ENCODE measurements at regions not wholly inside any gene's neighbourhood (a gene's known extent, or its start where the extent isn't known, plus 50 kb on each side); places are given as distances from the start of the nearest gene placed in this dataset.

GRCh38 chr11:129733981-129734380 is 81.7 kb upstream of the TMEM45B start:
- H3K9me3 Mint-ChIP-seq, result no peaks in the 10 kb centered on the region
- no peak overlapping the region for H3K4me3 Mint-ChIP-seq
- ChIA-PET CTCF (no interaction called here), POLR2A (no interaction called here)
- H3K36me3 Mint-ChIP-seq (ENCODE audit: low read depth), result no peaks in the 10 kb centered on the region
- TF ChIP-seq CTCF (IDR thresholded peaks at IDR 0.05), result no peak
- H3K27me3 ChIP-seq (ENCODE audit: control insufficient read depth in 1 of 2, insufficient read depth in 2 of 2, low read length in 2 of 2), result peaks cover 0 to 2% of the 10 kb centered on the region in 2 experiments
- no peak overlapping the region for H3K4me3 ChIP-seq (ENCODE audit: low read length)
- ATAC-seq (ENCODE audit: poor library complexity), result no peak
- no peaks in the 10 kb centered on the region for H3K36me3 ChIP-seq (ENCODE audit: insufficient read depth, low read length)
- no peaks in the 10 kb centered on the region for H3K9me3 ChIP-seq (ENCODE audit: control insufficient read depth in 1 of 2, insufficient read depth in 1 of 2, low read length in 2 of 2)
- H3K4me1 ChIP-seq (ENCODE audit: insufficient read depth, low read length), result no peaks in the 10 kb centered on the region
- no peak for DNase-seq
- H3K27ac Mint-ChIP-seq, result no peak overlapping the region
- peaks cover 16% of the 10 kb centered on the region for H3K27me3 Mint-ChIP-seq
- intact Hi-C loops (cut with DNase I, micrococcal nuclease), result no loop called here
- H3K4me1 Mint-ChIP-seq (ENCODE audit: low read depth), result no peaks in the 10 kb centered on the region
- no peak overlapping the region for H3K27ac ChIP-seq (ENCODE audit: low read depth in 1 of 2, low read length in 2 of 2)

- no peaks in the 10 kb centered on the region for H3K36me3 Mint-ChIP-seq (ENCODE audit: low read depth)
- CTCF ChIA-PET, result no interaction called here
- POLR2A ChIA-PET, result no interaction called here
Observed at GRCh38 chr11:129734654-129735053, 81.0 kb upstream of the TMEM45B start.

DNA sequence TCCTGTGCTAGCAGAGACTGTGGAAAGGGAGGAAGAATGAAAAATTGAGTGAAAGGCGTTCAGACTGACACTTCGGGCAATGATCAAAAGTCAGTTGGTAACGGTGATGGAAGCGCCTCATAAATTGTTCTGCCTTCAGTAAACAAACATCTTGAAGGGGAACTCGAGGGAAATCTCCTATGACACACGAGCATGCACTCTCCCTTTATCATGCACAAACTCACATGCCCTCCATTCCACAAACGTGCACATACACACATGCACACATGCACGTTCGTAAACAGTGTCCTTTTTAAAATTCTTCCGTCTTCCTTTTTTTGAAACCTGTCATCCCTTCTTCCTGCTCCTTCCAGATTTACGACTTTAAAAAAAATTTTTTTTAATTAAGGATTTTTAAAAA is 77.8 kb upstream of the TMEM45B start:
- Histone ChIP-seq H3K9me3 (ENCODE audit: control insufficient read depth in 1 of 2, insufficient read depth in 1 of 2, low read length in 2 of 2) (no peaks in the 10 kb centered on the region), H3K36me3 (ENCODE audit: insufficient read depth, low read length) (no peaks in the 10 kb centered on the region), H3K27me3 (ENCODE audit: control insufficient read depth in 1 of 2, insufficient read depth in 2 of 2, low read length in 2 of 2) (peaks cover 0 to 5% of the 10 kb centered on the region in 2 experiments), H3K4me1 (ENCODE audit: insufficient read depth, low read length) (no peaks in the 10 kb centered on the region), H3K4me3 (ENCODE audit: low read length) (no peak overlapping the region), H3K27ac (ENCODE audit: low read depth in 1 of 2, low read length in 2 of 2) (no peak overlapping the region)
- no peak overlapping the region for H3K4me3 Mint-ChIP-seq
- ATAC-seq (ENCODE audit: poor library complexity), result no peak
- ChIA-PET CTCF (no interaction called here), POLR2A (no interaction called here)
- no peaks in the 10 kb centered on the region for H3K9me3 Mint-ChIP-seq
- no peak for DNase-seq
- TF ChIP-seq CTCF (IDR thresholded peaks at IDR 0.05), result no peak
- intact Hi-C loops (cut with DNase I, micrococcal nuclease), result no loop called here
- H3K27me3 Mint-ChIP-seq, result peaks cover 18% of the 10 kb centered on the region
- no peaks in the 10 kb centered on the region for H3K36me3 Mint-ChIP-seq (ENCODE audit: low read depth)
- H3K27ac Mint-ChIP-seq, result no peak overlapping the region
- H3K4me1 Mint-ChIP-seq (ENCODE audit: low read depth), result no peaks in the 10 kb centered on the region

More at GRCh38 chr11:129734654-129735053, 81.0 kb upstream of the TMEM45B start:
- Histone ChIP-seq H3K36me3 (ENCODE audit: insufficient read depth, low read length) (no peaks in the 10 kb centered on the region), H3K27ac (ENCODE audit: low read depth in 1 of 2, low read length in 2 of 2) (no peak overlapping the region), H3K27me3 (ENCODE audit: control insufficient read depth in 1 of 2, insufficient read depth in 2 of 2, low read length in 2 of 2) (peaks cover 0 to 2% of the 10 kb centered on the region in 2 experiments), H3K9me3 (ENCODE audit: control insufficient read depth in 1 of 2, insufficient read depth in 1 of 2, low read length in 2 of 2) (no peaks in the 10 kb centered on the region), H3K4me3 (ENCODE audit: low read length) (no peak overlapping the region), H3K4me1 (ENCODE audit: insufficient read depth, low read length) (no peaks in the 10 kb centered on the region)
- H3K4me3 Mint-ChIP-seq, result no peak overlapping the region
- intact Hi-C loops (cut with DNase I, micrococcal nuclease), result no loop called here
- DNase-seq (no peak), ATAC-seq (ENCODE audit: poor library complexity) (no peak)
- H3K27me3 Mint-ChIP-seq, result peaks cover 17% of the 10 kb centered on the region
- TF ChIP-seq CTCF (IDR thresholded peaks at IDR 0.05), result no peak
- H3K9me3 Mint-ChIP-seq, result no peaks in the 10 kb centered on the region
- H3K27ac Mint-ChIP-seq, result no peak overlapping the region
- H3K4me1 Mint-ChIP-seq (ENCODE audit: low read depth), result no peaks in the 10 kb centered on the region

Data from CD4-positive, alpha-beta T cell (primary cell).